HG02588 (cell line): ENCODE measurements at regions not wholly inside any gene's neighbourhood (a gene's known extent, or its start where the extent isn't known, plus 50 kb on each side); places are given as distances from the start of the nearest gene placed in this dataset.

Source experiments
- ATAC-seq: cut with Tn5 transposase; IDR thresholded peaks from one replicate; pipeline ENCODE4 v1.9.1; 2021; ENCODE audit warnings: mild to moderate bottlenecking, moderate library complexity; ENCODE audit not compliant: unreplicated experiment

GRCh38 chr13:74219566-74219965, 85.4 kb upstream of the KLF12 start:
- ATAC-seq: no peak

GRCh38 chr13:74218291-74218690, 84.1 kb upstream of the KLF12 start:
- ATAC-seq: no peak

- ATAC-seq: no peak
Measured at GRCh38 chr13:74217811-74218210, 83.6 kb upstream of the KLF12 start.

GRCh38 chr13:74215420-74215819, 81.2 kb upstream of the KLF12 start:
- no peak for ATAC-seq

GRCh38 chr13:74214321-74214720, 80.1 kb upstream of the KLF12 start:
- no peak for ATAC-seq

GRCh38 chr13:74210693-74211393, 76.6 kb upstream of the KLF12 start:
- no peak for ATAC-seq

- ATAC-seq: no peak
Measured at GRCh38 chr13:74206855-74207254, 72.7 kb upstream of the KLF12 start.

GRCh38 chr13:74206061-74206561, 71.9 kb upstream of the KLF12 start:
- ATAC-seq: no peak

- no peak for ATAC-seq
Measured at GRCh38 chr13:74205313-74205690, 71.1 kb upstream of the KLF12 start.

GRCh38 chr13:74204602-74205312, 70.6 kb upstream of the KLF12 start:
- ATAC-seq: no peak

- ATAC-seq: no peak
Measured at GRCh38 chr13:74203576-74203975, 69.4 kb upstream of the KLF12 start.

- no peak for ATAC-seq
Measured at GRCh38 chr13:74202129-74202813, 68.1 kb upstream of the KLF12 start.

- ATAC-seq: no peak
Measured at GRCh38 chr13:74201530-74201929, 67.3 kb upstream of the KLF12 start.

- no peak for ATAC-seq
Measured at GRCh38 chr13:74200081-74200480, 65.9 kb upstream of the KLF12 start.

- no peak for ATAC-seq
Measured at GRCh38 chr13:74197677-74198429, 63.6 kb upstream of the KLF12 start.

GRCh38 chr13:74194846-74195245, 60.6 kb upstream of the KLF12 start:
- no peak for ATAC-seq

- ATAC-seq: no peak
Measured at GRCh38 chr13:74193391-74193790, 59.2 kb upstream of the KLF12 start.

GRCh38 chr13:74191410-74191809, 57.2 kb upstream of the KLF12 start:
- ATAC-seq: no peak

- ATAC-seq: no peak
Measured at GRCh38 chr13:74190999-74191398, 56.8 kb upstream of the KLF12 start.

- no peak for ATAC-seq
Measured at GRCh38 chr13:74187564-74187963, 53.4 kb upstream of the KLF12 start.

- no peak for ATAC-seq
Measured at GRCh38 chr13:74184283-74184682, 50.1 kb upstream of the KLF12 start.
